ENCODE measurements at regions not wholly inside any gene's neighbourhood (a gene's known extent, or its start where the extent isn't known, plus 50 kb on each side); places are given as distances from the start of the nearest gene placed in this dataset.

DNA sequence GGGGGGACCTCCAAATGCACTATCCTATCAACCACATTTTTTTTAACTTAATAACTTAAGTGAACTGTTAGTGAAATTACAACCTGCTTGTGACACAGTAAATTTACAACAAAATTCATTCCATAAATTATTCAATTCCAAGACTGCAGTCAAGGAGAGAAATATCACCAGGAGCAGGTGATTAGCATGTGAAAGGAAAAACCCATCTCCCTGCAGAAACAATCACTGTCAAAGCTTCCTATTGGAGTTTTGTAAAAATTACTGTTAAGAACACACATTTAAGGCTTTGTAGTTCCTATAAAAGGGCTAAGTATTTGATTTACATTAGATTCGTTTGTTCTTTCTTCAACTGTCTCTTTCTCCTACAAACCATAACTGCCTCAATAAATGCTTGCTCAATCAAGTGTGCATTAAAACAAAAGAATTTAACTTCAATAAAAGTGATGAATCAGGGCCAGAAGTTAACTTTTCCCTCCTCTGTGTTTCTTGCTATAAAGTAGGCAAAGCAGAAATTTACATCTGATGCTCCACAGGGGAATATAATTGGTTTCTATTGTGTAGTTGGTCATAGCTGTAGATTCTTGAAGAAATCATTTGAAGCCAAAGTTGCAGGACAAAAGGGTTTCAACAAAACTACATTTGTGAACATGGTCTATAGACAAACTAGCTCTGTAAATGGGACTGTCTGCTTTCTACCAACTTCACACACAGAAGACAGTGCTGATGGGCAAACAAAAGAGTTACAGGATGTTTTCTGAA is 195.1 kb upstream of the PSMD7 start:
- no peaks in the 10 kb centered on the region for H3F3A ChIP-seq (ENCODE audit: control insufficient read depth, insufficient read depth)
- no peak overlapping the region for H3K4me3 ChIP-seq (ENCODE audit: low read length)
- no peak for TF ChIP-seq EZH2phosphoT487 (IDR thresholded peaks at IDR 0.05; ENCODE audit: borderline replicate concordance, low read length)
- no peak for TF ChIP-seq CTCF (IDR thresholded peaks at IDR 0.05; ENCODE audit: low read depth, low read length, poor library complexity, severe bottlenecking)
- no peaks in the 10 kb centered on the region for H3K36me3 ChIP-seq (ENCODE audit: control insufficient read depth, low read length)
- no peaks in the 10 kb centered on the region for H3K9me3 ChIP-seq (ENCODE audit: control insufficient read depth, insufficient read depth, low read length)
- no peaks in the 10 kb centered on the region for H3K79me2 ChIP-seq (ENCODE audit: control insufficient read depth, low read length)
- no peaks in the 10 kb centered on the region for H4K20me1 ChIP-seq (ENCODE audit: control insufficient read depth, insufficient read depth, low read depth, low read length)
- no peak overlapping the region for H3K27ac ChIP-seq (ENCODE audit: low read depth, low read length)
- H3K4me2 ChIP-seq (ENCODE audit: low read length) = no peak overlapping the region
- H3K9me2 ChIP-seq (replicated peaks; ENCODE audit: control insufficient read depth, low read length) = no peaks in the 10 kb centered on the region
- no peaks in the 10 kb centered on the region for H3K4me1 ChIP-seq (ENCODE audit: control insufficient read depth, low read length)
- H3K27me3 ChIP-seq (ENCODE audit: control insufficient read depth, low read length) = no peaks in the 10 kb centered on the region

GRCh38 chr16:74100395-74101326 is 196.0 kb upstream of the PSMD7 start:
- H3K27me3 ChIP-seq (ENCODE audit: control insufficient read depth, low read length) = no peaks in the 10 kb centered on the region
- H3K4me3 ChIP-seq (ENCODE audit: low read length) = no peak overlapping the region
- H4K20me1 ChIP-seq (ENCODE audit: control insufficient read depth, insufficient read depth, low read depth, low read length) = no peaks in the 10 kb centered on the region
- no peaks in the 10 kb centered on the region for H3F3A ChIP-seq (ENCODE audit: control insufficient read depth, insufficient read depth)
- no peaks in the 10 kb centered on the region for H3K9me3 ChIP-seq (ENCODE audit: control insufficient read depth, insufficient read depth, low read length)
- TF ChIP-seq EZH2phosphoT487 (IDR thresholded peaks at IDR 0.05; ENCODE audit: borderline replicate concordance, low read length) (no peak), CTCF (IDR thresholded peaks at IDR 0.05; ENCODE audit: low read depth, low read length, poor library complexity, severe bottlenecking) (no peak)
- no peaks in the 10 kb centered on the region for H3K4me1 ChIP-seq (ENCODE audit: control insufficient read depth, low read length)
- no peaks in the 10 kb centered on the region for H3K9me2 ChIP-seq (replicated peaks; ENCODE audit: control insufficient read depth, low read length)
- H3K4me2 ChIP-seq (ENCODE audit: low read length) = no peak overlapping the region
- no peak overlapping the region for H3K27ac ChIP-seq (ENCODE audit: low read depth, low read length)
- H3K36me3 ChIP-seq (ENCODE audit: control insufficient read depth, low read length) = no peaks in the 10 kb centered on the region
- no peaks in the 10 kb centered on the region for H3K79me2 ChIP-seq (ENCODE audit: control insufficient read depth, low read length)

DNA sequence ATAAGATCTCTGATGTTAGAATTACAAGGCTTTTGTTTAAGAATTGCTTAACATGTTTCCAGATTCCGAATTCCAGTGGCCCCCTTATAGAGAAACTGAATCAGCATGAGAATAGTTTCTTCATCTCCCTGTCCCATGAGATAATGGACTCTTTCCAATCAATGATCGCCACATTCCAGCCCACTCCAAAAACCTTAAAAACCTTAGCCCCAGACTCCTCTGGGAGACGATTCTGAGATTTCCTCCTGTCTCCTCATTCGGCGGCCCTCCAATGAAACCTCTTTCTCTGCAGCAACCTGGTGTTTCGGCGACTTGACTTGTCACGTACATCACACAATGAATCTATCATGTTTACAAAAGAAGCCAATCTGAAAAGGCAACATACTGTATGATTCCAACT is 197.1 kb upstream of the PSMD7 start:
- H3K36me3 ChIP-seq (ENCODE audit: control insufficient read depth, low read length) = no peaks in the 10 kb centered on the region
- H4K20me1 ChIP-seq (ENCODE audit: control insufficient read depth, insufficient read depth, low read depth, low read length) = no peaks in the 10 kb centered on the region
- H3F3A ChIP-seq (ENCODE audit: control insufficient read depth, insufficient read depth) = no peaks in the 10 kb centered on the region
- no peaks in the 10 kb centered on the region for H3K27me3 ChIP-seq (ENCODE audit: control insufficient read depth, low read length)
- no peaks in the 10 kb centered on the region for H3K9me3 ChIP-seq (ENCODE audit: control insufficient read depth, insufficient read depth, low read length)
- no peak overlapping the region for H3K4me3 ChIP-seq (ENCODE audit: low read length)
- H3K4me1 ChIP-seq (ENCODE audit: control insufficient read depth, low read length) = no peaks in the 10 kb centered on the region
- no peak overlapping the region for H3K4me2 ChIP-seq (ENCODE audit: low read length)
- H3K27ac ChIP-seq (ENCODE audit: low read depth, low read length) = no peak overlapping the region
- TF ChIP-seq EZH2phosphoT487 (IDR thresholded peaks at IDR 0.05; ENCODE audit: borderline replicate concordance, low read length) (no peak), CTCF (IDR thresholded peaks at IDR 0.05; ENCODE audit: low read depth, low read length, poor library complexity, severe bottlenecking) (no peak)
- no peaks in the 10 kb centered on the region for H3K9me2 ChIP-seq (replicated peaks; ENCODE audit: control insufficient read depth, low read length)
- no peaks in the 10 kb centered on the region for H3K79me2 ChIP-seq (ENCODE audit: control insufficient read depth, low read length)

Measured in DOHH2 (cell line).